ENCODE measurements at regions not wholly inside any gene's neighbourhood (a gene's known extent, or its start where the extent isn't known, plus 50 kb on each side); places are given as distances from the start of the nearest gene placed in this dataset.
A peak's percentile ranks its signal among the peaks of the same experiment; 100 is the strongest.
"Not testable (repeated sequence)": the region's sequence is repeated elsewhere in the genome, so short reads cannot be mapped to it uniquely, and the experiment has no call there.

DNA sequence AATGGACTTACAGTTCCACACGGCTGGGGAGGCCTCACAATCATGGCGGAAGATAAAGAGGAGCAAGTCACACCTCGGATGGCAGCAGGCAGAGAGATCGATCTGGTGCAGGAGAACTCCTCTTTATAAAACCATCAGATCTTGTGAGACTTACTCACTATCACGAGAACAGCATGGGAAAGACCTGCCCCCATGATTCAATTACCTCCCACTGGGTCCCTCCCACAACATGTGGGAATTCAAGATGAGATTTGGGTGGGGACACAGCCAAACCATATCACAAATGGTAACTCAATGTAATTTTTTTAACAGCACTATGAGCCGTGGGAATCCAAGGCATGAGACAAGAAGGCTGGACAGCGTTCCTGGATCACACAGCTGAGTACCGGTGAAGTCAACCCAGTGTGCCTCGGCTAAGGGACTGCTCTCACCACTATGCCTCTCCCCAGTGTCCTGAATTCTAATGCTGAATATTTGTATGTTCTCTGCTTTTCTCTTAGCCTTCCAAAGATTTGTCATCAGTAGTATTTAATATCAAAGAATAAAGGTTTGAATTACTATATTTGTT lies 84.3 kb downstream of the IRS2 start:
- DNase-seq (ENCODE audit: low spot score), result not testable (repeated sequence)

DNA sequence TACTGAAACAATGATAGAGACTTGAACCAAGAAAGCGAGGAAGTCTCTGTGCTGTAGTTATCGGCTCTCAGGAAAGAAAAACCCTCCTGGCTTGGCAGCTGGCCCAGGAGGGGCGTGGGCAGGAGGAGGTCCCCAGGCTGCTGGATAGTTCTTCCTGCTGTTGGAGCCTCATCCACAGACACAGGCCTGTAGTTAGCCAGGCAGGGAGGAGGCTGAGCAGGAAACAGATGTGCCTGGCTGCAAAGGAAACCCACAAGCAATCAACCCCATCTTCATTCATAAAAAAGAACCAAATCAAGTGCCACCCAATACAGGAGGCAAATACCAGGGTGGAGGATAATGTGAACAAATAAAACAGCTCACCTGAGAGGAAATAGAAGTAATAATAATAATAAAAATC lies 86.2 kb downstream of the IRS2 start:
- peak; percentile 68 for DNase-seq (ENCODE audit: low spot score)

DNA sequence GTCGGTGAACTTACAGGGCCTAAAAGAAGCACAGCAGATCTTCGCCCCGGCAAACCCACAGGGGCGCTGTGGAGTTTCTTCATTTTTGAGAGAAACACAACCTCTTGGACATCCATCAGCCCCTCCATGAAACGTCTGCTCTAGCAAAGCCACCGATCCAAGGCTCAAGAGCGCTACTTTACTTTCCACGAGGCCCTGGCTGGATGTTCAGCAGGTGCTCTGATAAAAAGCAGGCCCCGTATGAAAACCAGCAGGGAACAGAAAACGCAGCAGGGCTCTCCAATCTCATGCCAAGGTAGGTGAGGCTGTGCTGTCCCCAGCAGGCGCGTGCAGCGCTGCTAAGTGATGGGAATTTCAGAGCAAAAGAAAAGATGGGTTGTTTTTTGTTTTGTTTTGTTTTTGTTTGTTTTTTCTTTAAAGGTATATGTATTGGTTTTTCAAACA lies 86.7 kb downstream of the IRS2 start:
- no peak for DNase-seq (ENCODE audit: low spot score)

DNA sequence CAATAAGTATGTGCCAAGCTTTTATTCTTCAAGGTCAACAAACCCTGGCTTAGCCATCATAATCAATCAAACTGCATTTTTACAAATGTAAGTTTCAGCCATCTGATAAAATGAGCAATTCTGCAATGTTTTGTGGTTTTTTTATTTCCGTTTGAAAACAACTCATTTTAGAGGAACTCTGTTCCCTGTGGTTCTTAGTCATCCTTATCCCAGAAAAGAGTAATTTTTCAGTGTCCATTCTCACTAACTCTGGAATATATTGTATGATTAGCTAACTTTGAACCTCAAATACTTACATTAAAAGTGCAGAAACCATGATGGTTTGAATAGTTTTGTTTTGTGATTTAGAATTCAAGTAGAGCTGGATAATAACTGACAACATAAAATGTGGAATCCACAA lies 87.6 kb downstream of the IRS2 start:
- no peak for DNase-seq (ENCODE audit: low spot score)

DNA sequence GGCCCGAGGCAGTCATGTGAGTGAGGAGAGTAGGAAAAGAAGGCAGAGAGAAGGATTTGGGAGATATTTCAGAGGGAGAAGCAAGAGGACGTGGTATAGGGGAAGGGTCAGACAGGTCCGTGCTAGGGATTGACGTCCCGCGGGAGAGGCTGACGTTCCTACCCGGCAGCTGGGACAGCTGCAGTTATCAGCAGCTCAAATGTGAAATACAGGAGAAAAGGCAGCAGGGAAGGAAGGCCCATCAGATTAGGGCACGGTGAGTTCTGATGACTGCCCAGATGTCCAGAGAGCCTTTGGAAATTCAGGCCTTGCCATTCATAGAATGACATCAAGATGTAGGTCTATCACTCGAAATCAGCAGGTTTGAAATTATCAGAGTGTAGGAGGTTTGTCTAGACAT lies 88.4 kb downstream of the IRS2 start:
- no peak for DNase-seq (ENCODE audit: low spot score)

DNA sequence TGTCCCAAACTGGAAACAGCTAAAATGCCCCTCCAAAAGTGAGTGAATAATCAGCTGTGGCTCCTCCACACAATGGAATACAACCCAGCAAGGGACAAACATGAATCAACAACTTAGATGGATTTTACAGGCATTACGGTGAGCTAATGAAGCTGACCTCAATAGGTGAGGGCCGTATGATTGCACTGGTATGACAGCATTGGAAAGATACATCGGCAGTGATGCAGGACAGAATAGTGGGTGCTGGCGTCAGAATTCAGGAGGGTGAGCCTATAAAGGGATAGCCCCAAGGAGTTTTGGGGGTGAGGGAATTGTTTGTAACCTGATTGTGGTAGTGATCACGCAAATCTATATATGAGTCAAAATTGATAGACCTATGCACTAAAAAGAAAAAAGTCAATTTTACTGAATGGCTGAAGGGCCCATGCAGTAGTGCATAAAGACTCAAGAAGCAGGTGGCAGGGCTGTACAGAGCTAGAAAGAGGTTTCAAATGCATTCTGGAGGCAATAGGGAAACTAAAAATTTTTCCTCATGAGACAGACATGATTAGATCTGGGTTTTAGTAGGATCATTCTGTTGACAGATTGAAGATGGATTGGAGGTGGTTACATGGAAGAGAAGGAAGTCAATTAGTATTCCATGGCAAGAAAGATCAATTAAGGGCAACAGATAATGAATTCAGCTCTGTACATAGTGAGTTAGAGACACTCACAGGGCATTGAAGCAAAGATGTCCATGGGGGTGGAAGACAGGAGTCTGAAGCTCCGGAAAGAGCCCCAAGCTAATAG lies 90.8 kb downstream of the IRS2 start:
- DNase-seq (ENCODE audit: low spot score), result no peak

DNA sequence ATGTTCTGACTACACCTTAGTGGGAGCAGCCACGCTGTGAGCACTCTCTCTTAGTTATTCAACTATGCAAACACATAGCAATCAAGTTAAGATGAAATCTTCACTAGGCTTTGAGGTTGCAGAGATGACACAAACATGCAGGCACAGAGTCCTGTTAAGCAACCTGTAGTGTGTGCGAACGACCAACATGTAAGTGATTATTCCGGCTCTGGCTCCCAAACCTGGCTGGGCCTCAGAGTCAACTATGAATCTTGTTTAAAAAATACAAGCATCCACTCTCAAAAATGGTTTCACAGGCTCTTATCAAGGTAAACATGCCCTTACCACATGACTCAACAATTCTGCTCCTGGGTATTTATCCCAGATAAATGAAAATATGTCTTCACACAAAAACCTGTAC lies 91.4 kb downstream of the IRS2 start:
- no peak for DNase-seq (ENCODE audit: low spot score)

DNA sequence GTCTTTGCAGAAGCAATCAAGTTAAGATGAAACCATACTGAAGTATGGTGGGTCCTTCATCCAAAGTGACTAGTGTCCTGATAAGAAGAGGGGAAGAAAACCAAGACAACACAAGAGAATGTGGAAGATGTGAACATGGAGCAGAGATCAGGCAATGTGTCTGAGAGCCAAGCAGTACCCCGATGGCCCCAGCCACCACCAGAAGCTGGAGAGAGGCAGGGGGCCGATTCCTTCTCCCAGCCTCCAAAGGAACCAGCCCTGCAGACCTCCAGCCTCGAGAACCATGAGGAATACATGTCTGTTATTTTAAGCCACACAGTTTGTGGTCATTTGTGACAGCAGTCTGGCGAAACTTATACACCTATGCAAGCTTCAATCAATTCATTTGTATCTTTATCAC lies 93.2 kb downstream of the IRS2 start:
- DNase-seq (ENCODE audit: low spot score), result no peak

DNA sequence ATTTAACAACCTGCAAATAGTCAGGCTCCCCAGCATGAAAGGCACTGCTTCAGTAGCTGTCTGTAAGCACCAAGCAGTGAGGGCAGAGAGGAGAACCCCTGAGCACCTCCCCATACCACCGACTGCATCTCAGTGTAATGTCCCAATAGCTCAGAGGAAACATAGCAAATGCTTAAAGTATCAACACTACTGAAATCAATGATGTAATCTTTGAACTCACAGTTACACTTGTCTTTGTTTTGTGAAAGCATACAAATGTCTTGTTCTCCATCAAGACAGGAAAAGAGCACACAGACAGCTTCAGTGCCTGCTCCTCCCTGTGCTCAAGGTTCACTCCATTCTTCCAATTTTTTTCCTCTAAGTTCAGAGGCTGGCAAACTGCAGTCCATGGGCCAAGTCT lies 94.7 kb downstream of the IRS2 start:
- no peak for DNase-seq (ENCODE audit: low spot score)

DNA sequence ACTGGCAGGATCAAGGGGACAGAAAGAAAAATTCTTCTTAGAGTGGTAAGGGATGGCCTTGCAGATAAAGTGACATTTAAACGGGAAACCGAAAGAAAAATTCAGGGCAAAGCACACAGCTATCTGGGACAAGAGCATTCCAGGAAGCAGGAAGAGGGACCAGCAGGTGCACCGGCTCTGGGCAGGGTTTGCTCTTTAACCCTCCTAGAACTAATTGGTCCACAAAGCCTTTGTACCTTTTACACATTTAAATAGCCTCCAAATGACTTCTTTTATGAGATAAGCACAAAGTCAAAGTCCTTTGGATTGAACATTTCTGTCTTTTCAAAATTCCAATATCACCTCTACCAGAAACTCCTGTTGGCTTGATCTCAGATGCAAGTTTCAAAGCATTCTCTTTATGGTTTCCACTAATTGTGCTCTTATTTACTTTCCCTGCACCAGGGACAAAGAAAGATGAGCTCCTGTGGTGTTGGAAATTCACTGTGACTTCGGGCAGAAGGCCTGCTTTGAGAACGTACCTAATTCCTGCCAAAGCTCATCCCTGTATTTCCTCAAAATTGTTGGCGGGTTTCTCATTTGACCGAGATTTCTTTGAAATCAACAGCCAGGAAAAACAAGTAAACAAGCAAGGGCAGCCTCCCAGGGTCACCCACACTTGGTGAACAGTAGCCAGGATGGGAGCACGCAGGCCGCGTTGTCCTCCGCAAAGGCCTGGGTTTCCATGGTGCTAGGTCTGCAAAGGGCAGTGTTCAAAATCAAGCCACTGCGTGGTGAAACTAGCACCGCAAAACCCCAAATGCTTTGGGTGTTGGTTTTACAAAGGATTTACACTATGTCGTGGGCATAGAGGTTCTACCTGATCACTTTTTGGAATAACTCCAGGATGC lies 98.6 kb downstream of the IRS2 start:
- DNase-seq (ENCODE audit: low spot score), result no peak

DNA sequence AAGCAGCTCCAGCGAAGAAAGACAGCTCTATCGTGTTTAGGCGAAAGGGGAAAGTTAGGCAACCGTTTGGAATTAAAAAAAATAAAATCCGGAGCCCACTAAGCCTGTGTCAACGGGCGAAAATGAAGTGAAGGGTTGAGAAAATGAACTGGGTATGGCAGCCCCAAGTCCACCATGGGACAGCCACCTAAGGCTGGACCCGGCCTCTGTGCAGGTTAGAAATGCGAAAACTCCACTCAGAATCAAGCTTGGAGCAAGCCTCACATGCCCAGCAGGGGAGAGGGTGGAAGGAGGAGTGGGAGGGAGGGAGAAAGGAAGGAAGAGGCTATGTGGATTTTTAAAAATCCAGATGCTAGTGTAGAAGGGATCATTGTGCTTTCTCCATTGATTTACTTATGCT lies 101.2 kb downstream of the IRS2 start:
- DNase-seq (ENCODE audit: low spot score), result no peak

DNA sequence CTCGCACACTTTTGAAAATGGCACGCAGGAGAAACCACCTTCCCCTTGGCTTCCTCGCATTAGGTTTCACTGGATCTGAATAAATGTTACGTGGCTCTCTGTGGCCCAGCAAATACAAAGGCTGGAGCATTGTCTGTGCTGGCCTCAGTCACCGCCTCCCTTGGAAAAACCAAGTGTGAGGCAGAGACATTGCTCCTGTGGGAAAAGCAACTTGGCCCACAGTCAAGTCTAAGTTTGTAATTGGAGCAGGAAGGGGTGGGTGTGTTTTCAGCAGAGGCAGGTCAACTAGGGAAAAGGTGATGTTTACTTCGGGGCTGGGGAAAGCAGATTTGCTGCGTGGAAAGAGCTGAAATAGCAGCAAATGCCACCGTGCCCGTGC lies 101.6 kb downstream of the IRS2 start:
- DNase-seq (ENCODE audit: low spot score), result peak; percentile 20

DNA sequence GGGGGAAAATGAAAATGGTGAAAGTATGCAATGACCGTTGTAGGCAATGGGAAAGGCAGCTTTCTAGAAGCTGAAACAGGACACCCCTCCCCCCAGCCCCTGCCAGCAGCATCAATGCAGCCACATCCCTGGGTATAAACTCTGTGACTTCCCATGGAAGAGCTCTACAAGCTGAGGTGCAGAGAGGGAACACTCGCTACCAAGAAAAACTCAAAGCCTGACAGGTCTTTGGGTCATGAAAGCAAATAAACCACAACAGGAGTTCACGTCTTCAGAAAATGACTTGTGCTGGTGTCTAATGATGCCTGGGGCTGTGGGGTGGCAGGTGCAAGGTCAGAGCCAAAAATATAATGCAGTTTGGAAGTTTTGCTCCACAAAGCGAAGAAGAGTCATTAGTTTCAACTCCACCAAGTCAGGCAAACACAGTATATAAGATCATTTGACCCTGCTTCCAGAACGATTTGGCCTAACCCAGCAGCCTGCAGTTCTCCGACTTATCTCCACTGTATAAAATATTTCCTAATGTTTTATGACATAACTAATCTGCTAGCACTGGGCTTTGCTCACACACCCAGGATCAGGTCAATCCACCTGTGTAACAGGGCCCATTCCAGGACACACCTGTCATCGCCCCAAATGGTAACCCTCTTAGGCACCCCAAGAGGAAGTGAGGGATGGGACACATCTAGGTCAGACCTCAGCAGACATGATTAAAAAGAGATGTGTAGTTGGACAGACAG lies 102.1 kb downstream of the IRS2 start:
- DNase-seq (ENCODE audit: low spot score), result no peak

DNA sequence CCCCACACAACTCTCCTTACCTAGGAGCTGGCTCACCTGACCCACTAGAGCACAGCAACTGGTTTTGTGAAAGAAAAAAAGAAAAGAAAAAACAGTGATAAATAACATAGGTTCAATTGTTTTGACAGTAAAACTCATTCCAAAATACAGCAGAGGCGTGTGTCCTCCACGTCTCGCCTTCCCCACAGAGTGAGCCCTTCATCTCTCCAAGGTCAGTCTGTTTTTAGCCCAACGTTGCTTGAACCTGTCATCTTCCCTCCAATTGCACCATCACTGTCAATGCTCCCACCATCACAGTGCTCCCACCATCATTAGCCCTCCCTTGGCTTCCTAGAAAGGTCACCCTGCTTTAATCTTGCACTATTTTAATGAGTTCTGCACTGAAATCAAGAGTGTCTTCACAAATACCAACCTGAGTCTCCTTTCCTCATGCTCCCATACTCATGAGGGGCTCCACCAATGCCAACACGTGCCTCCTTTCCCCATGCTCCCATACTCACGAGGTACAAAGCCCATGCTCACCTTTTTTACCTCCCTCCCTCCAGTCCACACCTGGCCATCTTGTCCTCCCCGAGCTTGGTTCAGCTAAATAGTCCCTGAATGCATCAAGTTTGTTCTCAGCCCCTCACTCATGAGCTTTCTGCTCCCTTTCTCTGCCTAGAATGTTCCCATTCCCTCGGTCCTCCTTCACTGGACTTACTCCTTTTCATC lies 103.7 kb downstream of the IRS2 start:
- DNase-seq (ENCODE audit: low spot score), result no peak

DNA sequence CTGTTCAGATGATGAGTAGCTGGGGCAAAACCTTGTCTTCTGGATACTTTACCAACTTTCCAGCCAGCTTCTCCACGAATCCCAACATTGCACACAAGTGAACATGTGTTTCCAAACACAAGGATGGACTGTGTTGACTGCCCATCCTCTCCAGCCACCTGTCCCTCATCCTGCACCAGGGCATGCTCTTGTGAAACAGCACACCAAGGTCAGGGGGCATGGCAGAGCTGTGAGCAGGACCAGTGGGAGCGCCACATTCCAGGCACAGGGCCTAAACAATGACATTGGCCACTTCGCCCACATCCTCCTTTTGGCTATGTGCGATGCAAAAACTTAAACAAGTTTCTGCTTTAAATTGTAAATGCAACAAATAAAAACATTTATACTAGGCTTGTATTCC lies 105.5 kb downstream of the IRS2 start:
- no peak for DNase-seq (ENCODE audit: low spot score)

DNA sequence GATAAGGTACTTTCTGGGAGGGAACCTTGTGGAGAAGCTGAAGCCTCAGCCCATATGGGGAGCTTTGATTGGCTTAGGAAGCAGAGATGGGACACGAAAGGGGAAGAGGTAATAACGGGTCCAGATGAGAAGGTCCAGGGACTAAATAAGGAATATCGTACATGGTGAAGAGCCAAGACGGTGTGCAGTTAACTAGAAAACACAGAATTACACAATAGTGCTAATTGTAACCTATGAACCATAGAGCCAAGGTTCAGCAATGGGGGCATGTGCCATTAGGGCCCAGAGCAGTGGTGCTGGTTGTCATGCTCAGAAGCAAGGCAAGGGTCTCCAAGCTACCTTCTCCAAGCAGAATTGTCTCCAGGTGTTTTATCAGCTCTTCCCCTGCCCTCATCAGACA lies 106.1 kb downstream of the IRS2 start:
- no peak for DNase-seq (ENCODE audit: low spot score)

DNA sequence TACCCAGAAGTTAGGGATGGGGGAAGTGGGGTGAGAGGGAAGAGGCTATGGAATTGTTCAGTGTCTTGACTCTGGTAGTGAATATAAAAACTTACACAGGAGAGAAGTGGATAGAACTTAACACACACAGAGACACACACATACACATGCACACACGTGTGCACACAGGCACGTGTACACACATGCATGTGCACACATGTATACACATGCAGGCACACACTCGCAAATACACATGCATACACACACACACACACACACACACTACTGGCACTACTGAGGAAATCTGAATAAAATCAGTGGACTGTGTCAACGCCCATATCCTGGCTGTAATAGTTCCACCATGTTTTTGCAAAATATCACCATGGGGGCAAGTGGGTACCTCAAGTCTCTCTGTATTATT lies 107.9 kb downstream of the IRS2 start:
- DNase-seq (ENCODE audit: low spot score), result no peak

DNA sequence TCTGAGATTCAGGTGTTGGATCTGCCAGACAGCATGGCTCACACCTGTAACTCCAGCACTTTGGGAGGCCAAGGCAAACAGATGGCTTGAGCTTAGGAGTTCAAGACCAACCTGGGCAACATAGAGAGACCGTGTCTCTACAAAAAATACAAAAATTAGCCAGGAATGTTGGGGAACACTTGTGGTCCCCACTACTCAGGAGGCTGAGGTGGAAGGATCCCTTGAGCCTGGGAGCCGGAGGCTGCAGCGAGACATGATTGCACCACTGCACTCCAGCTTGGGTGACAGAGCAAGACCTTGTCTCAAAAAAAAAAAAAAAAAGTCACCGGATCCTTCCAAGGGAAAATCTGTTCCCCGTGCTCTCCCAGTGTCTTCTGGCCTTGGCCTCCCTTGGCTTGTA lies 109.2 kb downstream of the IRS2 start:
- no peak for DNase-seq (ENCODE audit: low spot score)

DNA sequence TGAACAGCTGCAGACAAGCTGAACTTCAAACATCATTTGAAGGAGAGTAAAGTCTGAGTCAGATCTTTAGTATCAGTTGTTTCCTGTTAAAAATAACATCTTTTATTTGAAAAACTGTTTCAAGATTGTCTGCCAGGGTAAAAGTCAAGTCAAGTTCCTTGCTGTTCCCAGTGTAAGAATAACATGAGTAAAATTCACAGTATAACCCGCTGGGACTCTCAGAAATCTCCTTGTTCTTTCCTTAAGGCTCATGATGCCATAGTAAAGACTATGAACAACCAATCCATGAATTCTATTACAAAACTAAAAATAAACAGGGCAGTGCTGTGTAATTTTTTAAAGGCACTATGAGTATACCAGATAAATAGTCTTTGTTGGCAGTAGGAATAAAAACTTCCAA lies 112.9 kb downstream of the IRS2 start:
- DNase-seq (ENCODE audit: low spot score), result no peak

DNA sequence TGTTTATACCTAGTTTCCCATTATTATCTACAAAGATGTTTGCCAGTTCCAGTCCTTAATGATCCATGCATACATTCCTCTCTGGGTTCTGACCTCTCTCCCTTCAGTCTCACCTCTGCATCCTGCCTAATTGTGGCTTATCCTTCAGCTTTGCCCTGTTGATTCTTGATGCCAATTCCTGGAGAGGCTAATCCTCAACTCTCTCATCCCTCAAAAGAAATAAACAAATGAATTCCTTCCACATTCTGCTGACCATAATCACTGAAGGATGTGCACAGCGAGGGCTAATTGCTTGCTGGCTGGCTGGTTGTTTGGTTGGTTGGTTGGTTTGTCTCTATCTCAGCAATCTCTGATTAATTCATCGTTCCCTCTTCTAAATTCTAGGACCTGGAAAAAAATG lies 113.8 kb downstream of the IRS2 start:
- DNase-seq (ENCODE audit: low spot score), result no peak

DNA sequence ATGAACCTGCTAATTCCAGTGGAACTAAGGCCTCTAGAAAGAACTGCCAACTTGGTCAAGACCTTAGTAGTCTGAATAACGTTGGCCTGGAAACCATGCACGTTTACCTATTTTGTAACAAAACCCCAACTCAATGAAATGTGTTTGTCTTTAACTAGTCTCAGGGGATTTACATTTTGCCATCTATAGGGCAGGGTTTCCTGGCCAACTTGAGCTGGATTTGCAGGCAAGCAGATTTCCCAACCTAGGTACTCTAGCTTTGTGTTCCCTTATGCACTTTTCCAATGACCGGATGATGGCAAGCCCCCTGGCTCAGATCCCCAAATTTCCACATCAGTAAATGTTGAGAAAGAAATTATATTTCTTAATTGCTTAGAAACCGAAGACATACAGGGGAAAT lies 114.5 kb downstream of the IRS2 start:
- DNase-seq (ENCODE audit: low spot score), result no peak

DNA sequence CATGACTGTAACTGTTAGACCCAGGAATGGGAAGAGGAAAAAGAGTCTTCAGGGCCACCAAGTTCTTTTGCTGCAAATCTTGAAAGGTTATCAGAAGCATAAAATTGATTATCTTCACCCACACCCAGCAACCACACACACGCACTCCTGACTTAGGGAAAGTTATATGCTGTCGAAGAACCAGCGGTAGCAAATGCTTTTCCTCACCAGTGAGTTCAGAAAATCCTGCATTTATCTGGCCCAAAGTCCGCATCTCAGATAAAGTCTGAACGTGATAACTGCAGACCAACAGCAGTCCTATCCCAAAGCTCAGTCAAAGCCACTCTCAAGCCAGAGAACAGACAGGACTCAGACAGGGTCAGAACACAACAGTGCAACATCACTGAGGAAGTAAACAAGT lies 115.6 kb downstream of the IRS2 start:
- DNase-seq (ENCODE audit: low spot score), result no peak
